ENCODE measurements at regions not wholly inside any gene's neighbourhood (a gene's known extent, or its start where the extent isn't known, plus 50 kb on each side); places are given as distances from the start of the nearest gene placed in this dataset.

DNA sequence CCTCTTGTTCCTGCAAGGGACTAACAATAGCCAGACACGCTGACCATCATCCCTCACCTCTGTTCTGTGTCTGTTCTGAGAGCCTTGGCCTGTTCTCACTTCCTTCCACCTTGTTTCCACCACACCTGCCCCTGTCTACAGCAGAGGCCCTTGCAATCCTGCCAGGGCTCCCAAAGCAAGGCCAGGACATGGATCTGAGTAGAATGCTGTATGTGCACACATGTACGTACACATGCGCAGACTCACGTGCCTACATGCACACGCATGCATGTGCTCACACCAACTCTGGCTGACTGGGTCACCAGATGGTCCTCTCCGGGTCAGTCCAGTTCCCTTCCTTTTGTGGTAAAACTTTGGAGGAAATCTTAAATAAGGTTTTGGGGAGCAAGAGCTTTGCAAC, 133.0 kb upstream of the C14orf180 start:
- Histone ChIP-seq H3K4me3 (ENCODE audit: low read length in 3 of 3) (no peak overlapping the region), H3K9me3 (ENCODE audit: control insufficient read depth in 2 of 3, insufficient read depth in 1 of 3, low read length in 3 of 3) (peaks cover 0 to 10% (median 2%) of the 10 kb centered on the region in 3 donors), H3K27me3 (ENCODE audit: control insufficient read depth, insufficient read depth, low read length) (no peaks in the 10 kb centered on the region), H3K27ac (ENCODE audit: low read depth in 2 of 2, low read length in 2 of 2) (no peak overlapping the region), H3K9ac (ENCODE audit: low read length in 3 of 3) (no peak overlapping the region), H3K4me1 (ENCODE audit: control insufficient read depth in 2 of 3, insufficient read depth in 2 of 3, low read depth in 1 of 3, low read length in 3 of 3) (no peaks in the 10 kb centered on the region), H3K36me3 (ENCODE audit: control insufficient read depth in 2 of 3, insufficient read depth in 3 of 3, low read length in 3 of 3) (no peaks in the 10 kb centered on the region)
- FAIRE-seq (no peak), DNase-seq (no peak)
- intact Hi-C loops (cut with DNase I) = no loop called here
- no peak for TF ChIP-seq CTCF (IDR thresholded peaks at IDR 0.05; ENCODE audit: borderline replicate concordance, extremely low read depth, insufficient read depth)

- no peak for TF ChIP-seq CTCF (IDR thresholded peaks at IDR 0.05; ENCODE audit: borderline replicate concordance, extremely low read depth, insufficient read depth)
- intact Hi-C loops (cut with DNase I) = no loop called here
Measured at GRCh38 chr14:104447750-104448149, 131.8 kb upstream of the C14orf180 start.

GRCh38 chr14:104448321-104448720, 131.2 kb upstream of the C14orf180 start:
- TF ChIP-seq CTCF (IDR thresholded peaks at IDR 0.05; ENCODE audit: borderline replicate concordance, extremely low read depth, insufficient read depth) = no peak
- DNase-seq (no peak), FAIRE-seq (no peak)
- Histone ChIP-seq H3K36me3 (ENCODE audit: control insufficient read depth in 2 of 3, insufficient read depth in 3 of 3, low read length in 3 of 3) (no peaks in the 10 kb centered on the region), H3K9me3 (ENCODE audit: control insufficient read depth in 2 of 3, insufficient read depth in 1 of 3, low read length in 3 of 3) (peaks cover 0 to 10% (median 2%) of the 10 kb centered on the region in 3 donors), H3K4me3 (ENCODE audit: low read length in 3 of 3) (no peak overlapping the region), H3K27ac (ENCODE audit: low read depth in 2 of 2, low read length in 2 of 2) (no peak overlapping the region), H3K9ac (ENCODE audit: low read length in 3 of 3) (no peak overlapping the region), H3K27me3 (ENCODE audit: control insufficient read depth, insufficient read depth, low read length) (no peaks in the 10 kb centered on the region), H3K4me1 (ENCODE audit: control insufficient read depth in 2 of 3, insufficient read depth in 2 of 3, low read depth in 1 of 3, low read length in 3 of 3) (no peaks in the 10 kb centered on the region)
- intact Hi-C loops (cut with DNase I) = no loop called here

More at GRCh38 chr14:104447750-104448149, 131.8 kb upstream of the C14orf180 start:
- Histone ChIP-seq H3K9me3 (ENCODE audit: control insufficient read depth in 2 of 3, insufficient read depth in 1 of 3, low read length in 3 of 3) (peaks cover 0 to 10% (median 2%) of the 10 kb centered on the region in 3 donors), H3K36me3 (ENCODE audit: control insufficient read depth in 2 of 3, insufficient read depth in 3 of 3, low read length in 3 of 3) (no peaks in the 10 kb centered on the region), H3K4me1 (ENCODE audit: control insufficient read depth in 2 of 3, insufficient read depth in 2 of 3, low read depth in 1 of 3, low read length in 3 of 3) (no peaks in the 10 kb centered on the region), H3K27me3 (ENCODE audit: control insufficient read depth, insufficient read depth, low read length) (no peaks in the 10 kb centered on the region), H3K27ac (ENCODE audit: low read depth in 2 of 2, low read length in 2 of 2) (no peak overlapping the region), H3K9ac (ENCODE audit: low read length in 3 of 3) (no peak overlapping the region), H3K4me3 (ENCODE audit: low read length in 3 of 3) (no peak overlapping the region)
- FAIRE-seq = no peak
- no peak for DNase-seq

DNA sequence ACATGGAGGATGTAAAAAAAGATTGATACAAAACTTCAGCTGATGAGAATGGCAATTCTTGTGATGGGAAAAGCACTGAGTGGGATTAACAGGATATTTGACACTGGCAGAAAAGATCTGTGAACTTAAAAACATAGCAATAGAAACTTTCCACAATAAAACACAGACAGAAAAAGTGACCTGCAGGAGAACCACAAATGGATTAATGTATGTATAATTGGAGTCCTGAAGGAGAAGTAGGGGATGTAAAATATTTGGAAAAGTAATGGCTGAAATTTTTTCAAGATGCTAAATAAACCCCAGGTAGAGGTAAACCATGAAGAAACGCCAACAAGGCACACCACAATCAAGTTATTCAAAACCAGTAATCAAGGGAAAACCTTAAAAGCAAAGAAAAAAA, 130.8 kb upstream of the C14orf180 start:
- no peak overlapping the region for H3K27ac ChIP-seq (ENCODE audit: low read depth in 2 of 2, low read length in 2 of 2)
- FAIRE-seq (no peak), DNase-seq (no peak)
- intact Hi-C loops (cut with DNase I) = no loop called here
- H3K4me1 ChIP-seq (ENCODE audit: control insufficient read depth in 2 of 3, insufficient read depth in 2 of 3, low read depth in 1 of 3, low read length in 3 of 3) = no peaks in the 10 kb centered on the region
- TF ChIP-seq CTCF (IDR thresholded peaks at IDR 0.05; ENCODE audit: borderline replicate concordance, extremely low read depth, insufficient read depth) = no peak
- H3K27me3 ChIP-seq (ENCODE audit: control insufficient read depth, insufficient read depth, low read length) = no peaks in the 10 kb centered on the region
- no peaks in the 10 kb centered on the region for H3K36me3 ChIP-seq (ENCODE audit: control insufficient read depth in 2 of 3, insufficient read depth in 3 of 3, low read length in 3 of 3)
- no peak overlapping the region for H3K4me3 ChIP-seq (ENCODE audit: low read length in 3 of 3)
- no peak overlapping the region for H3K9ac ChIP-seq (ENCODE audit: low read length in 3 of 3)
- H3K9me3 ChIP-seq (ENCODE audit: control insufficient read depth in 2 of 3, insufficient read depth in 1 of 3, low read length in 3 of 3) = peaks cover 0 to 10% (median 2%) of the 10 kb centered on the region in 3 donors
